Activated CD8-positive, alpha-beta memory T cell treated with anti-CD3 and anti-CD28 coated beads, Interleukin-2, amount 50 U/mL, for 48 hours (primary cell): ENCODE measurements at regions not wholly inside any gene's neighbourhood (a gene's known extent, or its start where the extent isn't known, plus 50 kb on each side); places are given as distances from the start of the nearest gene placed in this dataset.
"Not testable (repeated sequence)": the region's sequence is repeated elsewhere in the genome, so short reads cannot be mapped to it uniquely, and the experiment has no call there.

Experiments used
- DNase-seq: peaks from one replicate; pipeline ENCODE4 v3.0.0-alpha.2; 2020

DNA sequence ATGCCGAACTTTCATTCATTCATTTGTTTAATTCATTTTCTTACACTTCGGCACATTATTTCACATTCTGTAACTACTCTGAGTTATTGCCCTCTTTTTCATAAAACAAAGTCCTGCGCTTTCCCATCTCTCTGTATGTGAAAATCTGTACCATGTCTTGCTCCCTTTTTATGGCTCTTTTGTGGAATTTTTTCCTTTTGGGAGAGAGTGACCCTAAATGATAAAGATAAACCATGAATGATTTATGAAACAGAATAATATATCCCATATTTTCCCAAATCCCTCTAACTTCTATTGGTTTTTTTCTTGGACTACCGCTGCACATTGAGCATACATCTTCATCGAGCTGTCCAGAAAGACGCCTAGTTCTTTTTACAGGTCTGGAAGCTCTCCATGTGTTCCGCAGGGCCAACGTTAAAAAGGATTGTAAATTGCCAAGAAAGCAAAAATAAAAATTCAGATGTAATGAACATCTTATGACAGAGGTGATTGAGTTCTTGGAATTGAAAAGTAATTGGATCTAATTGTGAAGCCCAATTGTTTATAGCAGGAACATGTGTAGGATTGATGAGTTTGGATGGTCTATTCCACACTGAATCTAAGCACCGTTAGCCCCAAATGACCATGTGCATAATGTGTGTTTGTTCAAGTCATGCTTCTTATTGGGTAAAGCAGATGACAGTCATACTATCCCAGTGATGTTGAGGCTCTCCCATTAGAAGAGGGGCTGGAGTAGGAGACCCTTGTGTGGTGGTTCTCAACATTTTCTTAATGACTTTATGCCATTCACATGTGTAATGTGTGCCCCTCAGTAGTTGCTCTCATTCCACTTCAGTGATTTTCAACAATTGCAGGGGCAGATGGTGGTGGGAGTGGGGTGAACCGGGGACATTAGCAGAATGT, 378.9 kb downstream of the DLEU7 start:
- DNase-seq: no peak

GRCh38 chr13:50466456-50466855, 377.0 kb downstream of the DLEU7 start:
- DNase-seq: no peak

GRCh38 chr13:50467156-50468110, 376.1 kb downstream of the DLEU7 start:
- DNase-seq: no peak

- DNase-seq: no peak
These were observed 374.4 kb downstream of the DLEU7 start for GRCh38 chr13:50468849-50469669.

DNA sequence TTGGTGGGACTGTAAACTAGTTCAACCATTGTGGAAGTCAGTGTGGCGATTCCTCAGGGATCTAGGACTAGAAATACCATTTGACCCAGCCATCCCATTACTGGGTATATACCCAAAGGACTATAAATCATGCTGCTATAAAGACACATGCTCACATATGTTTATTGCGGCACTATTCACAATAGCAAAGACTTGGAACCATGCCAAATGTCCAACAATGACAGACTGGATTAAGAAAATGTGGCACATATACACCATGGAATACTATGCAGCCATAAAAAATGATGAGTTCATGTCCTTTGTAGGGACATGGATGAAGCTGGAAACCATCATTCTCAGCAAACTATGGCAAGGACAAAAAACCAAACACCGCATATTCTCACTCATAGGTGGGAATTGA, 370.4 kb downstream of the DLEU7 start:
- not testable (repeated sequence) for DNase-seq

DNA sequence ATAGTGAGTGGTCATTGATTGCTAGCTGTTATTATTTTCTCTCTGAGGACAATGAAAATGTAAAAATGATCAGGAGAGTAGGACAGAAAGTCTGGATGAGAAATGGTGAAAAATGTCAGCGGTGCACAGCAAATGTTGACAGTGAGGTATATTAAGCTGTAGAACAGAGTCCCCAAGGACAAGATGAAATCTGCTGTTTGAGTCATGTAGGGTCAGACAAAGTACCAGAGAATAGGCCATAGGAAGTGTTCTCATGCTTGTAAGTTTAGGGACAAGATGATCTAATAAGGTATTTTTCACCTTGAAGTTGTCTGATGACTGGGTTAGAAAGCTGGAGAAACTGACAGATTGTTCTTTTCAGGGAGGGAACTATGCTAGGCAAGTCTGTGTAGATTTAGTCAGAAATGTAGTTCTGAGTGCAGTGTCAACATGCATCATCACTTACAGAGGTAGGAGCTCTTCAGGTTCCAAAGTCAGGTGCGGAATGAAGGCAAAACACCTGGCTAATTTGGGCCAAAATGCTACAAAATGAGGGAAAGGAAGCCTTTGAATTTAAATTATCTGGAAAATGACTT, 369.3 kb downstream of the DLEU7 start:
- no peak for DNase-seq

GRCh38 chr13:50476577-50477285, 366.8 kb downstream of the DLEU7 start:
- DNase-seq: no peak

DNA sequence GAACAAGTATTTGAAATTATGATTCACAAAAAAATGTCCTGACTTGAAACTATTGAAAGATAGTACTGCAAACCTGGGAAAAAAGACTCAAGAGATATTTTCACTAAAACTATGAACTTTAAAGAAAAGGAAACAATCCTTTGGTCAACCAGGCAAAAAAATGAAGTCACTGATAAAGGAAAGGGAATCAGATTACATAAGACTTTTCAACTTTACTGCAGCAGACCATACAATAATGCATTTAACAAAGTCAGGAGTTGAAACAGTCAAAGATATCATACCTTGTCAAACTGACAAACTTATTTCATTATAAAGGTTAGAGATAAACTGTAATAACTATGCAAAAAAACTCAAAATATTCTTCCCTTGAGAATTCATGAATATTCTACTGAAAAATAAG, 361.6 kb downstream of the DLEU7 start:
- DNase-seq: no peak

- DNase-seq: no peak
These were observed 360.1 kb downstream of the DLEU7 start for GRCh38 chr13:50483416-50483815.

DNA sequence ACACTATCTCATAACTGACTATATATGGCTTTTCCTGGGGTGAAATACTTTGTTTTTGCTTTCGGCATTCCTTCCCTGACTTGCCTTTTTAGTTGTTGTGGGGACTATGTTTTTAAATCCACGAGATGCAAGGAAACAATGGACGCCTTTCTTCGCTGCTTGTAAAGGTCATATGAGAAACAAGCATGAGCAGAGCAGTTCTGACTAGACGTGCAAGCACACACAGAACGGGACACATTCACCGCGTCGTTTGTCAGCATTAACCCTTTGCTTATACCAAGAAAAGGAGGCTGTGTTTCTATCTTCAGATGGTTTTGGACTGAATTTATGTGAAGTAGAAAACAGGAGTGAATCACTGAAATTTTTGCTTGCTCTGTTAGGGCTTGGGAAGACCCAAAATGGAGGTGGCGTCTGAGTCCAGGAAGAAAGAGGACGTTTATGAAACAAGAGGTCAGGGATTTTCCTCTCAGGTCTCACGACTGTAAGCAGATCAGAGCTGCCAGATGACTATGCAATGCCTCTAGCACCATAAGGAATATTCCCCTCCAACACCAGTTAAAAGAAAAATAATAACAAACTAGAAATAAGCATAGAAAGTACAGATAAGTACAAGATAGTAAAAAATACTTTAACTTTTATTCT, 358.9 kb downstream of the DLEU7 start:
- DNase-seq: no peak

DNA sequence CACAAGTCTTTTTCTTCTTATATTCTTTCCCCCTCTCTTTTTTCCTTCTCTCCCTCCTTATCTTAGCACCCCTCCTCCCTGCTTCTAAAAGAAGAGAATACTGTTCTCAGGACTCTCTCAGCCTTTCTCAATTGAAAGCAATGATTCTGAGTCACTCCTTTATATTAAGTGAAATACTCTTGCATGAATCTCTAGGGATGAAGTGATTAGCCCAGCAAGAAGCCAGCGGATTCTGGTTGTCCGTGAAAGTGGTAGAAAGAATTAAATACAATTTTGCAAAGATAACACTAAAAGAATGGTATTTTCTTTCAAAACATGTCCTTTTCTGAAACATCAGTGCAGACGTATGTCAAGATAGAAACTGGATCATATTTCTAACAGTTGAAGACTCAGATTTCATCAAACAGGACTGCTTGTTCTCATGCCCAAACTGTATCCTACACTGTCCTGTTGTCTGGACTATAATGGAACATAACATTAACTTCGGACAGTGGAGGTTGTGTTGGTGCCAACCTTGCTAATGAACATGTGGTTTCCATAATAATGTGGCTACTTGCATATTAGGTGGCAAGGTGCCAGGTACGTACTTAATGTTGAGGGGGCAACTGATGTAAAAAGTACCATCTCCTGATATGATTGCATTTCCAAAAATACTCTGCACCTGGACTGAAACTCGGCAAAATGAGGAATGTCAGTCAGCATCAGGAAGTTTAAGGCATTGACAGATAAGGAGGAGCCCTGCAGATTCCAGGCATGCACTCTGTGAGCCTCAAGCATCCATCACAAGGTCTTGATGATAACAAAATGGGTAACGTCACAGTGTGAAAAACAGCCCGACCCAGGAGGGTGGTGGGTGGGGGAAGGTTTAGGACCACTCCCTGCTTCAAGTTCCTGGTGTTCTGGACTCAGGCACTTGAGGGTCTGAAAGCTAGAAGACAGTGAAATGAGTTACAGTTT, 357.2 kb downstream of the DLEU7 start:
- no peak for DNase-seq

DNA sequence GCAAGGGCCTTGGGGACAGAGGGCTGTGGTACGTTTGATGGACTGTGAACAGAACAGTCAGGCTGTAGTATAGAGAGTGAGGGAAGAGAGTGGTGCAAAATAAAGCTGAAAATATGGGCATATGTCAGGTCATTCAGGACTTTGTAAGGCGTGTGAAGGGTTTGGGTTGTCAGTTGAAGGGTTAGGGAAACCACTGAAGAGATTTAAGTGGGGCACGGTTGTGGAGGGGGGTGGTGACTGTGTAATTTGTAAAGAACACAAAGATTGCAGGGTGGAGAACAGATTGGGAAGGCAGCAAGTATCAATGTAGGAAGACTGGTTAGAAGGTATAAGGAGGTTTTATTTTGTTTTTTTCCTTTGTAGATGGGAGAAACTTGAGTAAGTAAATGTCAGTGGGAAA, 349.8 kb downstream of the DLEU7 start:
- DNase-seq: no peak

DNA sequence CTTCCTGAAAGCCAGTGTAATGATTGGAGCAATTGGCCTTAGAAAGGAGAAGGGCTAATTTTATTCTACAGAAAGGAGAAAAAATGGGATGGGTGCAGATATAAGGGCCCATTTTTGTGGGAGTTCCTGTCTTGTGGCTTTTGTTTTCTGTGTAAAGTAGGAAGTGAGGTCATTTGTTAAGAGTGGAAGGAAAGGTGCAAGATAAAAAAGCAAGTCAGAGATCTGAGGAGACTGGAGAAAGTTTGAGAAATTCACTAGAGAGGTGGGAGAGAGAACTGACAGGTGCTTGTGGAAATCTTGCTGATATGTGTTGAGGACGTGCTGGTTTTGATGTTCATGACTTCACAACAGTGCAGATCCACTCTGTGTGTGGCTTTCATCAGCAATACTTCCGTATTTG, 349.4 kb downstream of the DLEU7 start:
- DNase-seq: no peak

DNA sequence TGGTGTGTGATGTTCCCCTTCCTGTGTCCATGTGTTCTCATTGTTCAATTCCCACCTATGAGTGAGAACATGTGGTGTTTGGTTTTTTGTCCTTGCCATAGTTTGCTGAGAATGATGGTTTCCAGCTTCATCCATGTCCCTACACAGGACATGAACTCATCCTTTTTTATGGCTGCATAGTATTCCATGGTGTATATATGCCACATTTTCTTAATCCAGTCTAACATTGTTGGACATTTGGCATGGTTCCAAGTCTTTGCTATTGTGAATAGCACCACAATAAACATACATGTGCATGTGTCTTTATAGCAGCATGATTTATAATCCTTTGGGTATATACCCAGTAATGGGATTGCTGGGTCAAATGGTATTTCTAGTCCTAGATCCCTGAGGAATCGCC, 340.3 kb downstream of the DLEU7 start:
- not testable (repeated sequence) for DNase-seq

GRCh38 chr13:50509167-50509566, 334.3 kb downstream of the DLEU7 start:
- DNase-seq: no peak

- no peak for DNase-seq
These were observed 333.6 kb downstream of the DLEU7 start for GRCh38 chr13:50509771-50510441.

- DNase-seq: not testable (repeated sequence)
These were observed 332.5 kb downstream of the DLEU7 start for GRCh38 chr13:50510885-50511545.

GRCh38 chr13:50511877-50512341, 331.6 kb downstream of the DLEU7 start:
- DNase-seq: no peak
